GM06990 (cell line): ENCODE measurements at regions not wholly inside any gene's neighbourhood (a gene's known extent, or its start where the extent isn't known, plus 50 kb on each side); places are given as distances from the start of the nearest gene placed in this dataset.

Experiments used
- DNase-seq: peaks from one replicate; pipeline ENCODE4 v3.0.0-alpha.2; 2011; ENCODE audit not compliant: insufficient read length; ENCODE audit errors: extremely low read depth
- H3K27me3 ChIP-seq: replicated peaks from 2 replicates; pipeline ENCODE4 v1.6.0; 2011; ENCODE audit warnings: low read length; ENCODE audit not compliant: control insufficient read depth, insufficient read depth
- H3K36me3 ChIP-seq: 2 replicates; pipeline ENCODE4 v1.5.1; 2011; ENCODE audit warnings: low read length; ENCODE audit not compliant: control insufficient read depth, insufficient read depth
- H3K4me3 ChIP-seq: replicated peaks from 2 replicates; pipeline ENCODE4 v1.5.1; 2011; ENCODE audit warnings: low read depth, mild to moderate bottlenecking, control low read depth, low read length
- CTCF ChIP-seq: IDR thresholded peaks from 2 replicates; pipeline ENCODE4 v1.5.1; 2011; ENCODE audit warnings: low read length, control low read depth, mild to moderate bottlenecking, inconsistent platforms; ENCODE audit not compliant: insufficient read depth, poor library complexity, severe bottlenecking

GRCh38 chr2:147398301-147398700 lies 446.5 kb upstream of the ACVR2A start:
- H3K4me3 ChIP-seq: no peak overlapping the region
- no peak for DNase-seq
- H3K27me3 ChIP-seq: no peaks in the 10 kb centered on the region
- no peaks in the 10 kb centered on the region for H3K36me3 ChIP-seq
- no peak for TF ChIP-seq CTCF

- H3K27me3 ChIP-seq: no peaks in the 10 kb centered on the region
- no peaks in the 10 kb centered on the region for H3K36me3 ChIP-seq
- TF ChIP-seq CTCF: no peak
- DNase-seq: no peak
- no peak overlapping the region for H3K4me3 ChIP-seq
Measured at GRCh38 chr2:147396890-147397289, 447.9 kb upstream of the ACVR2A start.

GRCh38 chr2:147394179-147394790 lies 450.5 kb upstream of the ACVR2A start:
- TF ChIP-seq CTCF: no peak
- no peak for DNase-seq
- no peaks in the 10 kb centered on the region for H3K27me3 ChIP-seq
- no peaks in the 10 kb centered on the region for H3K36me3 ChIP-seq
- H3K4me3 ChIP-seq: no peak overlapping the region

GRCh38 chr2:147392180-147392579 lies 452.6 kb upstream of the ACVR2A start:
- Histone ChIP-seq H3K4me3 (no peak overlapping the region), H3K27me3 (no peaks in the 10 kb centered on the region), H3K36me3 (no peaks in the 10 kb centered on the region)
- DNase-seq: no peak
- TF ChIP-seq CTCF: no peak

GRCh38 chr2:147390475-147390874 lies 454.4 kb upstream of the ACVR2A start:
- no peak for DNase-seq
- H3K27me3 ChIP-seq: no peaks in the 10 kb centered on the region
- no peak for TF ChIP-seq CTCF

GRCh38 chr2:147389218-147389617 lies 455.6 kb upstream of the ACVR2A start:
- no peak for DNase-seq
- no peak for TF ChIP-seq CTCF
- H3K36me3 ChIP-seq: no peaks in the 10 kb centered on the region

More at GRCh38 chr2:147390475-147390874, 454.4 kb upstream of the ACVR2A start:
- no peak overlapping the region for H3K4me3 ChIP-seq
- H3K36me3 ChIP-seq: no peaks in the 10 kb centered on the region

More at GRCh38 chr2:147389218-147389617, 455.6 kb upstream of the ACVR2A start:
- H3K27me3 ChIP-seq: no peaks in the 10 kb centered on the region
- H3K4me3 ChIP-seq: no peak overlapping the region
